GM12864 (cell line): ENCODE measurements at regions not wholly inside any gene's neighbourhood (a gene's known extent, or its start where the extent isn't known, plus 50 kb on each side); places are given as distances from the start of the nearest gene placed in this dataset.

ENCODE experiments used
- DNase-seq: peaks from one replicate; pipeline ENCODE4 v3.0.0-alpha.2; 2011; ENCODE audit warnings: low read depth
- H3K4me3 ChIP-seq: 2 replicates; pipeline ENCODE4 v1.5.1; 2011; ENCODE audit warnings: mild to moderate bottlenecking, low read depth, low read length, control low read depth
- CTCF ChIP-seq: IDR thresholded peaks from 2 replicates; pipeline ENCODE4 v1.5.1; 2011; ENCODE audit warnings: low read depth, mild to moderate bottlenecking, moderate library complexity, low read length, control low read depth, inconsistent platforms; ENCODE audit errors: missing control alignments

- no peak for TF ChIP-seq CTCF
- no peak overlapping the region for H3K4me3 ChIP-seq
- DNase-seq: no peak
These were observed 359.5 kb upstream of the ADAMTS16 start for GRCh38 chr5:4780633-4781032.

- no peak for DNase-seq
- TF ChIP-seq CTCF: no peak
- H3K4me3 ChIP-seq: no peak overlapping the region
These were observed 358.8 kb upstream of the ADAMTS16 start for GRCh38 chr5:4781299-4781698.

- TF ChIP-seq CTCF: no peak
- no peak overlapping the region for H3K4me3 ChIP-seq
- no peak for DNase-seq
These were observed 354.2 kb upstream of the ADAMTS16 start for GRCh38 chr5:4785971-4786370.

- no peak overlapping the region for H3K4me3 ChIP-seq
- no peak for DNase-seq
These were observed 342.7 kb upstream of the ADAMTS16 start for GRCh38 chr5:4797445-4797844.

GRCh38 chr5:4802044-4802443 is 338.1 kb upstream of the ADAMTS16 start:
- no peak for TF ChIP-seq CTCF
- no peak for DNase-seq

More at GRCh38 chr5:4797445-4797844, 342.7 kb upstream of the ADAMTS16 start:
- TF ChIP-seq CTCF: no peak

GRCh38 chr5:4804691-4805360 is 335.3 kb upstream of the ADAMTS16 start:
- no peak for TF ChIP-seq CTCF
- H3K4me3 ChIP-seq: no peak overlapping the region
- no peak for DNase-seq

More at GRCh38 chr5:4802044-4802443, 338.1 kb upstream of the ADAMTS16 start:
- H3K4me3 ChIP-seq: no peak overlapping the region

- DNase-seq: no peak
- no peak overlapping the region for H3K4me3 ChIP-seq
- no peak for TF ChIP-seq CTCF
These were observed 325.1 kb upstream of the ADAMTS16 start for GRCh38 chr5:4815002-4815401.
